ENCODE measurements at regions not wholly inside any gene's neighbourhood (a gene's known extent, or its start where the extent isn't known, plus 50 kb on each side); places are given as distances from the start of the nearest gene placed in this dataset.

DNA sequence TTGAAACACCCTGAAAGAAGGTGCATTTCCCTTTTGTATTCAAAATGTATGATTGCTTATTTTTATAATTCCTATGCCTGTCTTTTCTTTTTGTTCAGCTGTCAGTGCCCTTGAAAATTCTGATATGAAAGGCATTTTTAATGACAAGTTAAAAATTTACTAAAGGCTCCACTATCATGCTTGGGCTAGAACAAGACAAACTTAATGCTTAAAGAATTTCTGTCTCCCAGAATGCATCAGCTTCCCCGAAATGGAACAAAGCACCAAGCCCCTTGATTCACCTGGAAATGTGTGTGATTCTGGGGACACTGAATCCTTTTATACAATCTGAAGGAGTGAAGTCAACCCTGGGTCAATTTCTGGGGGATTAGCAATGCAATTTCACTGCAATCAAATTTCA, 457.5 kb downstream of the LMO4 start:
- Histone ChIP-seq H3K4me1 (ENCODE audit: control insufficient read depth, insufficient read depth, low read depth, low read length) (peaks cover 4% of the 10 kb centered on the region), H2AK5ac (ENCODE audit: low read length, severe bottlenecking) (no peak overlapping the region), H3K27me3 (ENCODE audit: control insufficient read depth in 1 of 2, insufficient read depth in 1 of 2, low read length in 2 of 2) (no peaks in the 10 kb centered on the region), H3K18ac (ENCODE audit: low read depth in 1 of 2, low read length in 2 of 2) (no peak overlapping the region), H3K14ac (ENCODE audit: low read length in 2 of 2) (no peak overlapping the region), H3K79me1 (replicated peaks; ENCODE audit: low read length, poor library complexity, severe bottlenecking) (no peaks in the 10 kb centered on the region), H3K4me3 (ENCODE audit: insufficient read depth in 1 of 2, low read depth in 1 of 2, low read length in 2 of 2) (no peak overlapping the region), H2BK12ac (ENCODE audit: low read length in 2 of 2) (no peak overlapping the region), H4K8ac (ENCODE audit: low read length) (no peak overlapping the region), H3K9me3 (ENCODE audit: control insufficient read depth, low read length) (no peaks in the 10 kb centered on the region), H3K4ac (ENCODE audit: low read depth in 1 of 2, low read length in 2 of 2) (no peak overlapping the region), H3K9ac (ENCODE audit: low read length) (no peak overlapping the region), H2BK120ac (ENCODE audit: low read depth, low read length) (no peak overlapping the region), H2BK15ac (ENCODE audit: low read depth, poor library complexity, severe bottlenecking) (no peak overlapping the region), H2AFZ (ENCODE audit: low read depth, low read length) (no peak overlapping the region), H3K36me3 (ENCODE audit: control insufficient read depth in 1 of 2, insufficient read depth in 2 of 2, low read depth in 1 of 2, low read length in 2 of 2) (no peaks in the 10 kb centered on the region), H3K4me2 (ENCODE audit: low read length, poor library complexity, severe bottlenecking) (no peak overlapping the region), H3K23ac (ENCODE audit: low read length in 2 of 2) (no peak overlapping the region), H4K91ac (ENCODE audit: low read length) (no peak overlapping the region), H3K27ac (ENCODE audit: low read length, poor library complexity, severe bottlenecking) (no peak overlapping the region), H2BK5ac (ENCODE audit: low read depth, low read length, poor library complexity, severe bottlenecking) (no peak overlapping the region)
- DNase-seq = no peak
- 100% methylated on average over 1 of the region's 1 CpG for WGBS

DNA sequence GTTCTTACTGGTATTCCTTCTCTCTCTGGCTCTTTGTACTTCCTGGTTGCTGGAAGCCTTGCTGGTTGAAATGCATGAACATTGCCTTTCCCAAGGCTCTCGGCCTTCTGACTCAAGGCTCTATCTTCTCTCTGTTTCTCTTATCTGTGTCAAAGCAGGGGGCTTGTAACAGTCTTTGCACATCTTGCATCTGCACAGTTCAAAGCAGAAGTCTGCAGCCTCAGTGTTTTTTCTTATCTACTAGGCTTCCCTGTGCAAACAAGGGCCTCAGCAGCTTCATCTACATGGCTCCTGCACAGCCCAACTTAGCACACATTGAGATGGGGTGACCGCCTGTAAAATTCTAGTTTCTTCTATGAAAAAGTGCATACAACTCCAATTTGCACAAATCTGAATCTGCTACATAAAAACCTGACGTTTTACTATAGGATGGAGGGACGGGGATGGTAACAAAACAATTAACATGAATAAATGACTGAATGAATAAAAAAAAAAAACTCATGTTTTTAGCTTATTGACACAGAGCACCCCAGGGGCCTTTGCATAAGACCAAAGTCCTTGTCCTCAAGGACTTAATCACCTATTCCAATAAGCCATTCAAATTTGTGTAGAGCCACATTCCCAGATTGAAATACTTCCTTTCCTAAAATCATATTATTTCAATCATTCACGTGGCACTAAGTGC, 458.3 kb downstream of the LMO4 start:
- no peak overlapping the region for H3K14ac ChIP-seq (ENCODE audit: low read length in 2 of 2)
- no peak overlapping the region for H4K91ac ChIP-seq (ENCODE audit: low read length)
- no peak overlapping the region for H3K4me3 ChIP-seq (ENCODE audit: insufficient read depth in 1 of 2, low read depth in 1 of 2, low read length in 2 of 2)
- H4K8ac ChIP-seq (ENCODE audit: low read length) = no peak overlapping the region
- H3K9ac ChIP-seq (ENCODE audit: low read length) = no peak overlapping the region
- H2BK120ac ChIP-seq (ENCODE audit: low read depth, low read length) = no peak overlapping the region
- H2AFZ ChIP-seq (ENCODE audit: low read depth, low read length) = no peak overlapping the region
- H3K79me1 ChIP-seq (replicated peaks; ENCODE audit: low read length, poor library complexity, severe bottlenecking) = no peaks in the 10 kb centered on the region
- peaks cover 4% of the 10 kb centered on the region for H3K4me1 ChIP-seq (ENCODE audit: control insufficient read depth, insufficient read depth, low read depth, low read length)
- no peak overlapping the region for H3K4ac ChIP-seq (ENCODE audit: low read depth in 1 of 2, low read length in 2 of 2)
- WGBS = 61% methylated on average over 2 of the region's 5 CpGs
- H2BK5ac ChIP-seq (ENCODE audit: low read depth, low read length, poor library complexity, severe bottlenecking) = no peak overlapping the region
- H3K36me3 ChIP-seq (ENCODE audit: control insufficient read depth in 1 of 2, insufficient read depth in 2 of 2, low read depth in 1 of 2, low read length in 2 of 2) = no peaks in the 10 kb centered on the region
- no peak overlapping the region for H3K23ac ChIP-seq (ENCODE audit: low read length in 2 of 2)
- H3K27me3 ChIP-seq (ENCODE audit: control insufficient read depth in 1 of 2, insufficient read depth in 1 of 2, low read length in 2 of 2) = no peaks in the 10 kb centered on the region
- H2AK5ac ChIP-seq (ENCODE audit: low read length, severe bottlenecking) = peak overlapping the region; percentile 36
- H3K4me2 ChIP-seq (ENCODE audit: low read length, poor library complexity, severe bottlenecking) = no peak overlapping the region
- no peak overlapping the region for H3K18ac ChIP-seq (ENCODE audit: low read depth in 1 of 2, low read length in 2 of 2)
- no peak overlapping the region for H2BK15ac ChIP-seq (ENCODE audit: low read depth, poor library complexity, severe bottlenecking)
- no peak for DNase-seq
- H2BK12ac ChIP-seq (ENCODE audit: low read length in 2 of 2) = no peak overlapping the region
- H3K27ac ChIP-seq (ENCODE audit: low read length, poor library complexity, severe bottlenecking) = no peak overlapping the region
- H3K9me3 ChIP-seq (ENCODE audit: control insufficient read depth, low read length) = no peaks in the 10 kb centered on the region

DNA sequence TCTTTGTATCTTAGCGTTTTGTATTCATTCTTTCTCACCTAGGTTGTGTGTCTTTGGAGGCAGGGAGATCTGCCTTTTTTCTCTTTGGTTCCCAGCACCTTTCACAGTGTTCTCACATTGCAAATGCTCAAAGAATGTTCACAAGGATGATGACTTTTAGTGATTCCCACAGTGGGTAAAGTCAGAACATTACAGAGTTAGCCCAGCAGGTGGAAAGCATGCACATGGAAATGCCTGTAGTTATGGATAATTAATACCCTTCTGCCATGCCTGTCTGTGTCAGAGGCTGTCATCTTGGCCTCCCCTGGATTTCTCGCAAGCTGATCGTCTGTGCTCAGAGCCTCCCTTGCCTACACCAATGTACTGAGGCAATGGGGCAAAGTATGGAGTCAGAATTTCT, 458.9 kb downstream of the LMO4 start:
- no peak overlapping the region for H4K8ac ChIP-seq (ENCODE audit: low read length)
- H3K18ac ChIP-seq (ENCODE audit: low read depth in 1 of 2, low read length in 2 of 2) = no peak overlapping the region
- no peak overlapping the region for H3K4ac ChIP-seq (ENCODE audit: low read depth in 1 of 2, low read length in 2 of 2)
- H3K23ac ChIP-seq (ENCODE audit: low read length in 2 of 2) = no peak overlapping the region
- H3K4me1 ChIP-seq (ENCODE audit: control insufficient read depth, insufficient read depth, low read depth, low read length) = peaks cover 4% of the 10 kb centered on the region
- no peak overlapping the region for H4K91ac ChIP-seq (ENCODE audit: low read length)
- no peak overlapping the region for H2BK5ac ChIP-seq (ENCODE audit: low read depth, low read length, poor library complexity, severe bottlenecking)
- peak overlapping the region; percentile 26 for H3K27ac ChIP-seq (ENCODE audit: low read length, poor library complexity, severe bottlenecking)
- H3K27me3 ChIP-seq (ENCODE audit: control insufficient read depth in 1 of 2, insufficient read depth in 1 of 2, low read length in 2 of 2) = no peaks in the 10 kb centered on the region
- no peaks in the 10 kb centered on the region for H3K79me1 ChIP-seq (replicated peaks; ENCODE audit: low read length, poor library complexity, severe bottlenecking)
- H2AK5ac ChIP-seq (ENCODE audit: low read length, severe bottlenecking) = no peak overlapping the region
- H3K9me3 ChIP-seq (ENCODE audit: control insufficient read depth, low read length) = no peaks in the 10 kb centered on the region
- no peak overlapping the region for H3K4me2 ChIP-seq (ENCODE audit: low read length, poor library complexity, severe bottlenecking)
- no peak overlapping the region for H3K4me3 ChIP-seq (ENCODE audit: insufficient read depth in 1 of 2, low read depth in 1 of 2, low read length in 2 of 2)
- WGBS = 69% methylated on average over 2 of the region's 3 CpGs
- H3K9ac ChIP-seq (ENCODE audit: low read length) = no peak overlapping the region
- peak; percentile 10 for DNase-seq
- H2AFZ ChIP-seq (ENCODE audit: low read depth, low read length) = no peak overlapping the region
- H2BK15ac ChIP-seq (ENCODE audit: low read depth, poor library complexity, severe bottlenecking) = no peak overlapping the region
- no peak overlapping the region for H2BK12ac ChIP-seq (ENCODE audit: low read length in 2 of 2)
- H3K14ac ChIP-seq (ENCODE audit: low read length in 2 of 2) = no peak overlapping the region
- no peaks in the 10 kb centered on the region for H3K36me3 ChIP-seq (ENCODE audit: control insufficient read depth in 1 of 2, insufficient read depth in 2 of 2, low read depth in 1 of 2, low read length in 2 of 2)
- H2BK120ac ChIP-seq (ENCODE audit: low read depth, low read length) = no peak overlapping the region

DNA sequence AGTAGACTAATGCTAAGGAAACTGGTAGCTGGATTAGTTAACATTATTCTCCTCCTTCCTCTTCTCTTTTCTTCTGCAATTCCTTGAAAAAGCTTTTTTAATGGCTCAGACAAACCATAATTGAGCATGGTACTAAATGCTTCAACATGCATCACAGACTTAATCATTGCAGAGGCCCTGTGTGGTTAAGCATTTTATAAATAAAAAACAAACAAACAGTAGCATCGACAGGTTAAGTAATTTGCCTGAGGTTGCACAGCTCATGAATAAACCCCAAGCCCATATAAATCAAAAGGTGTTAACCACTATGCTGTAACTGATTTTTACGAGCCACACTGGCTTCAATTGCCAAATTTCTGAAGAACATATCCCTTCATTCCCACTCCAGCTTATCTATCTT, 462.1 kb downstream of the LMO4 start:
- H2BK12ac ChIP-seq (ENCODE audit: low read length in 2 of 2) = no peak overlapping the region
- no peak overlapping the region for H3K9ac ChIP-seq (ENCODE audit: low read length)
- H3K27me3 ChIP-seq (ENCODE audit: control insufficient read depth in 1 of 2, insufficient read depth in 1 of 2, low read length in 2 of 2) = no peaks in the 10 kb centered on the region
- H2AFZ ChIP-seq (ENCODE audit: low read depth, low read length) = no peak overlapping the region
- no peak overlapping the region for H3K18ac ChIP-seq (ENCODE audit: low read depth in 1 of 2, low read length in 2 of 2)
- no peak overlapping the region for H2BK5ac ChIP-seq (ENCODE audit: low read depth, low read length, poor library complexity, severe bottlenecking)
- 81% methylated on average over 2 of the region's 2 CpGs for WGBS
- H3K23ac ChIP-seq (ENCODE audit: low read length in 2 of 2) = no peak overlapping the region
- H3K36me3 ChIP-seq (ENCODE audit: control insufficient read depth in 1 of 2, insufficient read depth in 2 of 2, low read depth in 1 of 2, low read length in 2 of 2) = no peaks in the 10 kb centered on the region
- H3K4ac ChIP-seq (ENCODE audit: low read depth in 1 of 2, low read length in 2 of 2) = no peak overlapping the region
- H3K79me1 ChIP-seq (replicated peaks; ENCODE audit: low read length, poor library complexity, severe bottlenecking) = no peaks in the 10 kb centered on the region
- no peak overlapping the region for H3K4me2 ChIP-seq (ENCODE audit: low read length, poor library complexity, severe bottlenecking)
- no peak overlapping the region for H4K91ac ChIP-seq (ENCODE audit: low read length)
- H2BK15ac ChIP-seq (ENCODE audit: low read depth, poor library complexity, severe bottlenecking) = no peak overlapping the region
- H3K4me1 ChIP-seq (ENCODE audit: control insufficient read depth, insufficient read depth, low read depth, low read length) = peaks cover 10% of the 10 kb centered on the region
- H3K9me3 ChIP-seq (ENCODE audit: control insufficient read depth, low read length) = no peaks in the 10 kb centered on the region
- H4K8ac ChIP-seq (ENCODE audit: low read length) = no peak overlapping the region
- H3K4me3 ChIP-seq (ENCODE audit: insufficient read depth in 1 of 2, low read depth in 1 of 2, low read length in 2 of 2) = no peak overlapping the region
- no peak overlapping the region for H2AK5ac ChIP-seq (ENCODE audit: low read length, severe bottlenecking)
- no peak overlapping the region for H3K14ac ChIP-seq (ENCODE audit: low read length in 2 of 2)
- H3K27ac ChIP-seq (ENCODE audit: low read length, poor library complexity, severe bottlenecking) = no peak overlapping the region
- no peak for DNase-seq
- H2BK120ac ChIP-seq (ENCODE audit: low read depth, low read length) = no peak overlapping the region
